HCT116 (cell line): ENCODE measurements at regions not wholly inside any gene's neighbourhood (a gene's known extent, or its start where the extent isn't known, plus 50 kb on each side); places are given as distances from the start of the nearest gene placed in this dataset.

Source experiments
- ATAC-seq: fragments of 200-7000 bp; cut with Tn5 transposase; 2 replicates; pipeline ENCODE4 v1.9.1; 2020; ENCODE audit warnings: mild to moderate bottlenecking, moderate library complexity
- BruUV-seq: library from RNA; stranded (reverse); fragments of 400-500 nt; replicated peaks from 2 replicates; lab custom pipeline; 2021; lab: Mats Ljungman, UMichigan
- CTCF ChIA-PET: fragments of 300-600 bp; sonication (Branson Sonifier 250); formaldehyde crosslinking; loops from one replicate; lab custom pipeline; 2021; ENCODE audit warnings: antibody characterized with exemption; lab: Charles Lee
- POLR2A ChIA-PET: fragments of 300-600, 350-600 bp; sonication (Branson Sonifier 250); formaldehyde crosslinking; loops from one replicate; lab custom pipeline; 2021; ENCODE audit warnings: antibody characterized with exemption; lab: Charles Lee
- RAD21 ChIA-PET, 2 experiments: fragments of 300-600 bp; sonication (Branson Sonifier 250); formaldehyde crosslinking; loops; one replicate each; lab custom pipeline; 2023; ENCODE audit warnings: low total read pairs in 2 of 2; ENCODE audit not compliant: uncharacterized antibody in 2 of 2, unreplicated experiment in 2 of 2, low non-redundant PET in 1 of 2; lab: Charles Lee
- DNase-seq: peaks from one replicate; pipeline ENCODE4 v3.0.0-alpha.2; 2010; ENCODE audit warnings: low read depth, low spot score
- H2AFZ ChIP-seq: fragments of 200-600 bp; shearing (Covaris generic), sonication (generic); 2 replicates; pipeline ENCODE4 v1.6.1; 2017; ENCODE audit warnings: low read depth, mixed run types, mixed read lengths, antibody characterized with exemption, low read length; ENCODE audit not compliant: poor library complexity, severe bottlenecking
- H3K27ac ChIP-seq: 2 replicates; pipeline ENCODE4 v1.5.1; 2012; ENCODE audit warnings: low read depth, low read length
- H3K27me3 ChIP-seq: fragments of 200-600 bp; sonication (generic); 2 replicates; pipeline ENCODE4 v1.6.1; 2016; ENCODE audit warnings: mixed run types, low read length, mixed read lengths; ENCODE audit not compliant: insufficient read depth
- H3K36me3 ChIP-seq, 2 experiments: fragments of 200-500 bp in 1 of 2; fragments of 200-600 bp in 1 of 2; sonication (Bioruptor generic) in 1 of 2; sonication (generic) in 1 of 2; 2 replicates each; pipeline versions ENCODE4 v1.5.1 to v1.6.1; 2014 to 2016; ENCODE audit warnings: low read length in 2 of 2, inconsistent platforms in 1 of 2, mixed read lengths in 1 of 2, mixed run types in 1 of 2; ENCODE audit not compliant: insufficient read depth in 2 of 2, control insufficient read depth in 1 of 2
- H3K4me1 ChIP-seq, 2 experiments: fragments of 200-600 bp in 1 of 2; sonication (generic) in 1 of 2; 2 replicates each; pipeline versions ENCODE4 v1.5.1 to v1.6.1; 2012 to 2017; ENCODE audit warnings: low read length in 2 of 2, inconsistent platforms in 1 of 2, mild to moderate bottlenecking in 1 of 2, mixed read lengths in 1 of 2, mixed run types in 1 of 2, moderate library complexity in 1 of 2; ENCODE audit not compliant: insufficient read depth in 2 of 2, control insufficient read depth in 1 of 2
- H3K4me2 ChIP-seq: fragments of 200-600 bp; sonication (generic); 2 replicates; pipeline ENCODE4 v1.6.1; 2017; ENCODE audit warnings: mixed run types, low read length, mixed read lengths
- H3K4me3 ChIP-seq, 2 experiments: fragments of 200-600 bp in 1 of 2; sonication (generic) in 1 of 2; replicated peaks in 1 of 2; 2 replicates each; pipeline ENCODE4 v1.5.1; 2011 to 2016; ENCODE audit warnings: low read length in 2 of 2, control low read depth in 1 of 2, low read depth in 1 of 2, mild to moderate bottlenecking in 1 of 2, mixed read lengths in 1 of 2, mixed run types in 1 of 2
- H3K79me2 ChIP-seq: fragments of 200-600 bp; sonication (generic); 2 replicates; pipeline ENCODE4 v1.6.1; 2017; ENCODE audit warnings: mild to moderate bottlenecking, mixed run types, low read length, moderate library complexity, mixed read lengths; ENCODE audit not compliant: insufficient read depth
- H3K9ac ChIP-seq: fragments of 200-600 bp; sonication (generic); 2 replicates; pipeline ENCODE4 v1.6.1; 2016; ENCODE audit warnings: low read length, mixed read lengths
- H3K9me2 ChIP-seq: fragments of 200-600 bp; sonication (generic), shearing (Covaris generic); 2 replicates; pipeline ENCODE4 v1.6.1; 2017; ENCODE audit warnings: mixed run types, mild to moderate bottlenecking, moderate library complexity; ENCODE audit not compliant: insufficient read depth
- H3K9me3 ChIP-seq, 2 experiments: fragments of 200-500 bp in 1 of 2; fragments of 200-600 bp in 1 of 2; sonication (Bioruptor generic) in 1 of 2; sonication (generic) in 1 of 2; 2 replicates each; pipeline ENCODE4 v1.6.1; 2014 to 2017; ENCODE audit warnings: low read length in 2 of 2, mixed read lengths in 2 of 2, inconsistent platforms in 1 of 2, low read depth in 1 of 2, mild to moderate bottlenecking in 1 of 2, mixed run types in 1 of 2, moderate library complexity in 1 of 2; ENCODE audit not compliant: control insufficient read depth in 1 of 2, insufficient read depth in 1 of 2
- H4K20me1 ChIP-seq: fragments of 200-600 bp; sonication (generic), shearing (Covaris generic); 2 replicates; pipeline ENCODE4 v1.6.1; 2017; ENCODE audit warnings: mixed run types, mild to moderate bottlenecking, moderate library complexity; ENCODE audit not compliant: insufficient read depth
- CEBPB ChIP-seq: IDR thresholded peaks from 2 replicates; pipeline ENCODE4 v1.6.1; 2012; ENCODE audit warnings: low read depth
- EGR1 ChIP-seq: IDR thresholded peaks from 2 replicates; pipeline ENCODE4 v1.6.1; 2012; ENCODE audit warnings: low read depth
- EZH2 ChIP-seq: fragments of 200-600 bp; sonication (generic); IDR thresholded peaks from 2 replicates; pipeline ENCODE4 v1.6.1; 2017; ENCODE audit warnings: antibody characterized with exemption, mixed run types
- JUND ChIP-seq: IDR thresholded peaks from 2 replicates; pipeline ENCODE4 v1.6.1; 2012
- POLR2A ChIP-seq: IDR thresholded peaks from 2 replicates; pipeline ENCODE4 v1.7.0; 2011; ENCODE audit warnings: borderline replicate concordance; ENCODE audit not compliant: insufficient read depth, insufficient read length; ENCODE audit errors: extremely low read depth
- POLR2AphosphoS5 ChIP-seq: IDR thresholded peaks from 2 replicates; pipeline ENCODE4 v1.6.1; 2011; ENCODE audit warnings: mild to moderate bottlenecking, low read depth, low read length, moderate library complexity
- SP1 ChIP-seq: IDR thresholded peaks from 2 replicates; pipeline ENCODE4 v1.6.1; 2012; ENCODE audit warnings: low read depth
- YY1 ChIP-seq: IDR thresholded peaks from 2 replicates; pipeline ENCODE4 v1.6.1; 2011; ENCODE audit warnings: low read length, low read depth, moderate library complexity, mild to moderate bottlenecking; ENCODE audit not compliant: insufficient replicate concordance; ENCODE audit errors: extremely low read depth
- intact Hi-C: fragments of 100-400 bp; cut with micrococcal nuclease; formaldehyde crosslinking; loops from 2 replicates; pipeline ENCODE4 v1.10.0; 2022
- TF ChIP-seq, protein P1 (sequence below), 3 experiments: fragments of 200-600 bp in 1 of 3; sonication (generic) in 1 of 3; IDR thresholded peaks in 2 of 3; conservative IDR thresholded peaks in 1 of 3; 2 replicates each; pipeline ENCODE4 v1.5.1; 2012 to 2017; ENCODE audit warnings: low read depth in 2 of 3, low read length in 2 of 3, antibody characterized with exemption in 1 of 3, borderline replicate concordance in 1 of 3, control low read depth in 1 of 3, mild to moderate bottlenecking in 1 of 3, mixed read lengths in 1 of 3, mixed run types in 1 of 3, moderate library complexity in 1 of 3; ENCODE audit not compliant: insufficient read depth in 1 of 3
- TF ChIP-seq, protein P2 (sequence below): IDR thresholded peaks from 2 replicates; pipeline ENCODE4 v1.6.1; 2011; ENCODE audit warnings: mild to moderate bottlenecking, low read length, moderate library complexity; ENCODE audit not compliant: insufficient replicate concordance; ENCODE audit errors: extremely low read depth
- TF ChIP-seq, protein P3 (sequence below): IDR thresholded peaks from 2 replicates; pipeline ENCODE4 v1.6.1; 2012; ENCODE audit warnings: low read depth
- TF ChIP-seq, protein P4 (sequence below): IDR thresholded peaks from 2 replicates; pipeline ENCODE4 v1.6.1; 2012

DNA sequence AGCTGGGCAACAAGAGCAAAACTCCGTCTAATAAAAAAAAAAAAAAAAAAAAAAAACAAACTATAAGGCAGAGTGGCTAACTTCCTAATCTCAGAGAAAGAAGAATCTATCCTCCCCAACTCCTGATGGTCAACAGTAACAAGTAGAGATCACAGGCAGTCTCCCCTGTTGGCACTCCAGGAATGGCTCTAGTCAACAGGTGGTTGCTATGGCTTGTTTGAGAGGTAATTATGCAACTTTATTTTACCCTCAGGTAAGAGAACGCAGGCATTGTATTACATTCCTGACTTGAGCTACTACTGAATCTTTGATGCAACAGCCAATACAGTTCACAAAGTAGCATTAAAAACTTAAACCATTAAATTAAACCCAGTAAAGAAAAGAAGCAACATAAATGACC lies 180.3 kb downstream of the DICER1 start:
- ATAC-seq, result no peak
- TF ChIP-seq POLR2A, result no peak
- TF ChIP-seq CEBPB, result no peak
- TF ChIP-seq JUND, result no peak
- no peak for TF ChIP-seq EGR1
- TF ChIP-seq POLR2AphosphoS5, result no peak
- TF ChIP-seq, protein P1, sequence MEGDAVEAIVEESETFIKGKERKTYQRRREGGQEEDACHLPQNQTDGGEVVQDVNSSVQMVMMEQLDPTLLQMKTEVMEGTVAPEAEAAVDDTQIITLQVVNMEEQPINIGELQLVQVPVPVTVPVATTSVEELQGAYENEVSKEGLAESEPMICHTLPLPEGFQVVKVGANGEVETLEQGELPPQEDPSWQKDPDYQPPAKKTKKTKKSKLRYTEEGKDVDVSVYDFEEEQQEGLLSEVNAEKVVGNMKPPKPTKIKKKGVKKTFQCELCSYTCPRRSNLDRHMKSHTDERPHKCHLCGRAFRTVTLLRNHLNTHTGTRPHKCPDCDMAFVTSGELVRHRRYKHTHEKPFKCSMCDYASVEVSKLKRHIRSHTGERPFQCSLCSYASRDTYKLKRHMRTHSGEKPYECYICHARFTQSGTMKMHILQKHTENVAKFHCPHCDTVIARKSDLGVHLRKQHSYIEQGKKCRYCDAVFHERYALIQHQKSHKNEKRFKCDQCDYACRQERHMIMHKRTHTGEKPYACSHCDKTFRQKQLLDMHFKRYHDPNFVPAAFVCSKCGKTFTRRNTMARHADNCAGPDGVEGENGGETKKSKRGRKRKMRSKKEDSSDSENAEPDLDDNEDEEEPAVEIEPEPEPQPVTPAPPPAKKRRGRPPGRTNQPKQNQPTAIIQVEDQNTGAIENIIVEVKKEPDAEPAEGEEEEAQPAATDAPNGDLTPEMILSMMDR (IDR thresholded peaks at IDR 0.05 in 2 of 3, conservative IDR thresholded peaks at IDR 0.05 in 1 of 3; ENCODE audit: borderline replicate concordance in 1 of 3, insufficient read depth in 1 of 3, low read depth in 2 of 3, low read length in 2 of 3), result no peak
- TF ChIP-seq, protein P2, sequence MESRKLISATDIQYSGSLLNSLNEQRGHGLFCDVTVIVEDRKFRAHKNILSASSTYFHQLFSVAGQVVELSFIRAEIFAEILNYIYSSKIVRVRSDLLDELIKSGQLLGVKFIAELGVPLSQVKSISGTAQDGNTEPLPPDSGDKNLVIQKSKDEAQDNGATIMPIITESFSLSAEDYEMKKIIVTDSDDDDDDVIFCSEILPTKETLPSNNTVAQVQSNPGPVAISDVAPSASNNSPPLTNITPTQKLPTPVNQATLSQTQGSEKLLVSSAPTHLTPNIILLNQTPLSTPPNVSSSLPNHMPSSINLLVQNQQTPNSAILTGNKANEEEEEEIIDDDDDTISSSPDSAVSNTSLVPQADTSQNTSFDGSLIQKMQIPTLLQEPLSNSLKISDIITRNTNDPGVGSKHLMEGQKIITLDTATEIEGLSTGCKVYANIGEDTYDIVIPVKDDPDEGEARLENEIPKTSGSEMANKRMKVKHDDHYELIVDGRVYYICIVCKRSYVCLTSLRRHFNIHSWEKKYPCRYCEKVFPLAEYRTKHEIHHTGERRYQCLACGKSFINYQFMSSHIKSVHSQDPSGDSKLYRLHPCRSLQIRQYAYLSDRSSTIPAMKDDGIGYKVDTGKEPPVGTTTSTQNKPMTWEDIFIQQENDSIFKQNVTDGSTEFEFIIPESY, result no peak
- no peak for TF ChIP-seq EZH2
- TF ChIP-seq, protein P3, sequence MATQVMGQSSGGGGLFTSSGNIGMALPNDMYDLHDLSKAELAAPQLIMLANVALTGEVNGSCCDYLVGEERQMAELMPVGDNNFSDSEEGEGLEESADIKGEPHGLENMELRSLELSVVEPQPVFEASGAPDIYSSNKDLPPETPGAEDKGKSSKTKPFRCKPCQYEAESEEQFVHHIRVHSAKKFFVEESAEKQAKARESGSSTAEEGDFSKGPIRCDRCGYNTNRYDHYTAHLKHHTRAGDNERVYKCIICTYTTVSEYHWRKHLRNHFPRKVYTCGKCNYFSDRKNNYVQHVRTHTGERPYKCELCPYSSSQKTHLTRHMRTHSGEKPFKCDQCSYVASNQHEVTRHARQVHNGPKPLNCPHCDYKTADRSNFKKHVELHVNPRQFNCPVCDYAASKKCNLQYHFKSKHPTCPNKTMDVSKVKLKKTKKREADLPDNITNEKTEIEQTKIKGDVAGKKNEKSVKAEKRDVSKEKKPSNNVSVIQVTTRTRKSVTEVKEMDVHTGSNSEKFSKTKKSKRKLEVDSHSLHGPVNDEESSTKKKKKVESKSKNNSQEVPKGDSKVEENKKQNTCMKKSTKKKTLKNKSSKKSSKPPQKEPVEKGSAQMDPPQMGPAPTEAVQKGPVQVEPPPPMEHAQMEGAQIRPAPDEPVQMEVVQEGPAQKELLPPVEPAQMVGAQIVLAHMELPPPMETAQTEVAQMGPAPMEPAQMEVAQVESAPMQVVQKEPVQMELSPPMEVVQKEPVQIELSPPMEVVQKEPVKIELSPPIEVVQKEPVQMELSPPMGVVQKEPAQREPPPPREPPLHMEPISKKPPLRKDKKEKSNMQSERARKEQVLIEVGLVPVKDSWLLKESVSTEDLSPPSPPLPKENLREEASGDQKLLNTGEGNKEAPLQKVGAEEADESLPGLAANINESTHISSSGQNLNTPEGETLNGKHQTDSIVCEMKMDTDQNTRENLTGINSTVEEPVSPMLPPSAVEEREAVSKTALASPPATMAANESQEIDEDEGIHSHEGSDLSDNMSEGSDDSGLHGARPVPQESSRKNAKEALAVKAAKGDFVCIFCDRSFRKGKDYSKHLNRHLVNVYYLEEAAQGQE, result no peak
- no peak for TF ChIP-seq SP1
- TF ChIP-seq, protein P4, sequence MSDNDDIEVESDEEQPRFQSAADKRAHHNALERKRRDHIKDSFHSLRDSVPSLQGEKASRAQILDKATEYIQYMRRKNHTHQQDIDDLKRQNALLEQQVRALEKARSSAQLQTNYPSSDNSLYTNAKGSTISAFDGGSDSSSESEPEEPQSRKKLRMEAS, result no peak
- no peak for TF ChIP-seq YY1
- TF ChIP-seq, all 23 proteins: peak for 0
- Histone ChIP-seq H3K9me3 (no peaks in the 10 kb centered on the region), H3K9ac (no peak overlapping the region), H3K27me3 (peaks cover 43% of the 10 kb centered on the region), H3K79me2 (no peaks in the 10 kb centered on the region), H3K9me2 (no peaks in the 10 kb centered on the region), H3K27ac (no peak overlapping the region), H3K4me1 (no peaks in the 10 kb centered on the region), H4K20me1 (no peaks in the 10 kb centered on the region), H2AFZ (no peak overlapping the region), H3K4me3 (no peak overlapping the region), H3K4me2 (no peak overlapping the region), H3K36me3 (no peaks in the 10 kb centered on the region)
- ChIA-PET CTCF (no interaction called here), RAD21 (no interaction called here), POLR2A (no interaction called here)
- no peak for DNase-seq
- no TSS peak for BruUV-seq
- intact Hi-C loops, result no loop called here
